ENCODE measurements at regions not wholly inside any gene's neighbourhood (a gene's known extent, or its start where the extent isn't known, plus 50 kb on each side); places are given as distances from the start of the nearest gene placed in this dataset.

- no peak overlapping the region for H3K9ac ChIP-seq (ENCODE audit: low read length)
- no peak overlapping the region for H3K27ac ChIP-seq (ENCODE audit: low read length)
- no peaks in the 10 kb centered on the region for H3K36me3 ChIP-seq (ENCODE audit: insufficient read depth, low read length)
- no peak overlapping the region for H2AFZ ChIP-seq (ENCODE audit: low read depth, low read length)
- H3K9me2 ChIP-seq (ENCODE audit: insufficient read depth, low read length), result no peaks in the 10 kb centered on the region
- H3K4me3 ChIP-seq (ENCODE audit: low read length), result no peak overlapping the region
- no peaks in the 10 kb centered on the region for H3F3A ChIP-seq (ENCODE audit: insufficient read depth, low read length, poor library complexity, severe bottlenecking)
- no peak overlapping the region for H3K4me2 ChIP-seq (ENCODE audit: low read length)
- no peaks in the 10 kb centered on the region for H4K20me1 ChIP-seq (ENCODE audit: insufficient read depth)
- H3K79me2 ChIP-seq (replicated peaks; ENCODE audit: insufficient read depth, low read length), result no peaks in the 10 kb centered on the region
- no peak for TF ChIP-seq EZH2 (IDR thresholded peaks at IDR 0.05; ENCODE audit: borderline replicate concordance, insufficient read depth, low read length, poor library complexity, severe bottlenecking)
- TF ChIP-seq SMC3 (conservative IDR thresholded peaks at IDR 0.05; ENCODE audit: poor library complexity), result no peak
- TF ChIP-seq TAF1 (IDR thresholded peaks at IDR 0.05; ENCODE audit: low read depth), result no peak
- TF ChIP-seq CTCF (IDR thresholded peaks at IDR 0.05; ENCODE audit: poor library complexity, severe bottlenecking), result no peak
- TF ChIP-seq, protein P1, sequence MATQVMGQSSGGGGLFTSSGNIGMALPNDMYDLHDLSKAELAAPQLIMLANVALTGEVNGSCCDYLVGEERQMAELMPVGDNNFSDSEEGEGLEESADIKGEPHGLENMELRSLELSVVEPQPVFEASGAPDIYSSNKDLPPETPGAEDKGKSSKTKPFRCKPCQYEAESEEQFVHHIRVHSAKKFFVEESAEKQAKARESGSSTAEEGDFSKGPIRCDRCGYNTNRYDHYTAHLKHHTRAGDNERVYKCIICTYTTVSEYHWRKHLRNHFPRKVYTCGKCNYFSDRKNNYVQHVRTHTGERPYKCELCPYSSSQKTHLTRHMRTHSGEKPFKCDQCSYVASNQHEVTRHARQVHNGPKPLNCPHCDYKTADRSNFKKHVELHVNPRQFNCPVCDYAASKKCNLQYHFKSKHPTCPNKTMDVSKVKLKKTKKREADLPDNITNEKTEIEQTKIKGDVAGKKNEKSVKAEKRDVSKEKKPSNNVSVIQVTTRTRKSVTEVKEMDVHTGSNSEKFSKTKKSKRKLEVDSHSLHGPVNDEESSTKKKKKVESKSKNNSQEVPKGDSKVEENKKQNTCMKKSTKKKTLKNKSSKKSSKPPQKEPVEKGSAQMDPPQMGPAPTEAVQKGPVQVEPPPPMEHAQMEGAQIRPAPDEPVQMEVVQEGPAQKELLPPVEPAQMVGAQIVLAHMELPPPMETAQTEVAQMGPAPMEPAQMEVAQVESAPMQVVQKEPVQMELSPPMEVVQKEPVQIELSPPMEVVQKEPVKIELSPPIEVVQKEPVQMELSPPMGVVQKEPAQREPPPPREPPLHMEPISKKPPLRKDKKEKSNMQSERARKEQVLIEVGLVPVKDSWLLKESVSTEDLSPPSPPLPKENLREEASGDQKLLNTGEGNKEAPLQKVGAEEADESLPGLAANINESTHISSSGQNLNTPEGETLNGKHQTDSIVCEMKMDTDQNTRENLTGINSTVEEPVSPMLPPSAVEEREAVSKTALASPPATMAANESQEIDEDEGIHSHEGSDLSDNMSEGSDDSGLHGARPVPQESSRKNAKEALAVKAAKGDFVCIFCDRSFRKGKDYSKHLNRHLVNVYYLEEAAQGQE (IDR thresholded peaks at IDR 0.05; ENCODE audit: borderline replicate concordance), result no peak
- TF ChIP-seq EP300 (conservative IDR thresholded peaks at IDR 0.05; ENCODE audit: poor library complexity, severe bottlenecking), result no peak
- no peak for TF ChIP-seq MXI1 (conservative IDR thresholded peaks at IDR 0.05; ENCODE audit: poor library complexity, severe bottlenecking)
- TF ChIP-seq RAD21 (conservative IDR thresholded peaks at IDR 0.05), result no peak
- no peak for TF ChIP-seq POLR2AphosphoS5 (IDR thresholded peaks at IDR 0.05)
- no peaks in the 10 kb centered on the region for H3K9me3 ChIP-seq (ENCODE audit: low read length)
- H3K27me3 ChIP-seq (ENCODE audit: insufficient read depth, low read depth, low read length), result no peaks in the 10 kb centered on the region
Observed at GRCh38 chr15:91356083-91356482, 256.0 kb downstream of the SV2B start.

GRCh38 chr15:91357011-91357410, 257.0 kb downstream of the SV2B start:
- no peak for TF ChIP-seq CTCF (IDR thresholded peaks at IDR 0.05; ENCODE audit: poor library complexity, severe bottlenecking)
- TF ChIP-seq SMC3 (conservative IDR thresholded peaks at IDR 0.05; ENCODE audit: poor library complexity), result no peak
- TF ChIP-seq, protein P1 (IDR thresholded peaks at IDR 0.05; ENCODE audit: borderline replicate concordance), result no peak
- no peak for TF ChIP-seq RAD21 (conservative IDR thresholded peaks at IDR 0.05)
- no peak for TF ChIP-seq MXI1 (conservative IDR thresholded peaks at IDR 0.05; ENCODE audit: poor library complexity, severe bottlenecking)
- TF ChIP-seq POLR2AphosphoS5 (IDR thresholded peaks at IDR 0.05), result no peak
- no peak for TF ChIP-seq TAF1 (IDR thresholded peaks at IDR 0.05; ENCODE audit: low read depth)
- no peak for TF ChIP-seq EP300 (conservative IDR thresholded peaks at IDR 0.05; ENCODE audit: poor library complexity, severe bottlenecking)
- no peak for TF ChIP-seq EZH2 (IDR thresholded peaks at IDR 0.05; ENCODE audit: borderline replicate concordance, insufficient read depth, low read length, poor library complexity, severe bottlenecking)
- no peaks in the 10 kb centered on the region for H3K9me2 ChIP-seq (ENCODE audit: insufficient read depth, low read length)
- H3K36me3 ChIP-seq (ENCODE audit: insufficient read depth, low read length), result no peaks in the 10 kb centered on the region
- no peaks in the 10 kb centered on the region for H3K9me3 ChIP-seq (ENCODE audit: low read length)
- no peaks in the 10 kb centered on the region for H3K27me3 ChIP-seq (ENCODE audit: insufficient read depth, low read depth, low read length)
- H3K4me3 ChIP-seq (ENCODE audit: low read length), result no peak overlapping the region
- no peaks in the 10 kb centered on the region for H3F3A ChIP-seq (ENCODE audit: insufficient read depth, low read length, poor library complexity, severe bottlenecking)
- H2AFZ ChIP-seq (ENCODE audit: low read depth, low read length), result no peak overlapping the region
- H4K20me1 ChIP-seq (ENCODE audit: insufficient read depth), result no peaks in the 10 kb centered on the region
- no peak overlapping the region for H3K9ac ChIP-seq (ENCODE audit: low read length)
- no peaks in the 10 kb centered on the region for H3K79me2 ChIP-seq (replicated peaks; ENCODE audit: insufficient read depth, low read length)
- H3K4me2 ChIP-seq (ENCODE audit: low read length), result no peak overlapping the region
- no peak overlapping the region for H3K27ac ChIP-seq (ENCODE audit: low read length)
